ENCODE measurements at regions not wholly inside any gene's neighbourhood (a gene's known extent, or its start where the extent isn't known, plus 50 kb on each side); places are given as distances from the start of the nearest gene placed in this dataset.
A peak's percentile ranks its signal among the peaks of the same experiment; 100 is the strongest.

DNA sequence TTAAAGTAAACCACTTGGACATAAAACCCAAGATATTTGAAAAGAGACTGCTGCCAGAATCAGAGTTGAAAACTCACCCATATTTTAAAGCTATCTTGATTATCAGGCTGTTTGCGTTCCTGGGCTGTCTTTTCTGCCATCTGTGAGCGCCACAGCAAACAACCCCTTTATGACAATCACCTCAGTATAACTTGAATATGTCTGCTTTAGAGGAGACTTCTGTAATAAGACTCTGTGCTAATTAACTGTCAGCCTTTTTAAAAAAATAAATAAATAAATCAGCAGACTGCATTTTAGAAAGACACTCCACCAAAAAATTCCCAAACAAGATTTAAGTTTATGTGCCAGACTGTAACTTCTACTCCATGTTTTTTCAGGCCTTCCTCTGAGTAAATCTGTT is 375.7 kb upstream of the CCNH start:
- CTCF ChIA-PET: interaction anchor here (0.9 kb wide), 1 partner anchor 909 kb away, joined by 3 read pairs; no protein-coding TSS in a partner anchor
- no peak for FAIRE-seq

DNA sequence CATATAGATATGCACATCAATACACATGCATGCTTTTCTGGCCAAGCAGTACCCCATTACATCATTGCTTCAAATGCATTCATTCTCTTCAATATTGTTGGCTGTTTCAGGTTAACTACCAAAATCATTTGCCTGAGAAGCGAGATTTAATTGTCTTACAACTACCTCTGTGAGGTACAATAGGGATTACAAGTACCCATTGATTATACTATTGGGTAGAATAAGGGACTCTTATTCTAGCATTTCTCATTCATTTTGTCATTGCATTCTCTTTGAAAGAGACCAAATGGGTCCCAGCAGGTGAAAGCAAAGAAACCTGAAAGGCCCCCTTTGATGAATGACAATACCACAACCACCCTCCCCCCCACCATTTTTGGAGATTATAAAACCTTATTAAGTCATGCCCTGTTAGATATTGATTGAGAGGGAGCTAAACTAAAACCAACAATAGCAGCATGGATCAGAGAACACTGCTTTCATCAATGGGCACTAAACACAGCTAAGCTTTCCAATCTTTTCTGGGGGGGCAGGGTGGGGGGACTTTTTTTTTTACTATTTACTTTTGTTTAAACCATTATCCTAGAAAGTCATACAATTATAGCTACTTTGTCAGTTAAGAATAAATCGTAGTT is 375.0 kb upstream of the CCNH start:
- TF ChIP-seq PHF8 (IDR thresholded peaks at IDR 0.05; ENCODE audit: borderline replicate concordance, low read depth) (no peak), RFX5 (IDR thresholded peaks at IDR 0.05) (no peak), FOSB (CRISPR knock-in tag; IDR thresholded peaks at IDR 0.05) (no peak), FOXS1 (CRISPR knock-in tag; IDR thresholded peaks at IDR 0.05) (no peak), HOXB13 (CRISPR knock-in tag; IDR thresholded peaks at IDR 0.05; ENCODE audit: low read depth) (no peak), JUNB (IDR thresholded peaks at IDR 0.05) (no peak), NFE2L2 (conservative IDR thresholded peaks at IDR 0.05; ENCODE audit: low read length) (no peak), CHD4 (IDR thresholded peaks at IDR 0.05; ENCODE audit: borderline replicate concordance) (no peak), HDAC2 (IDR thresholded peaks at IDR 0.05) (no peak), MYC (IDR thresholded peaks at IDR 0.05; ENCODE audit: borderline replicate concordance, low read length) (no peak), NPAS2 (CRISPR knock-in tag; IDR thresholded peaks at IDR 0.05; ENCODE audit: borderline replicate concordance) (no peak), POLR2A (IDR thresholded peaks at IDR 0.05; ENCODE audit: low read length) (no peak), ZNF302 (CRISPR knock-in tag; IDR thresholded peaks at IDR 0.05) (no peak)
- TF ChIP-seq, protein P1, sequence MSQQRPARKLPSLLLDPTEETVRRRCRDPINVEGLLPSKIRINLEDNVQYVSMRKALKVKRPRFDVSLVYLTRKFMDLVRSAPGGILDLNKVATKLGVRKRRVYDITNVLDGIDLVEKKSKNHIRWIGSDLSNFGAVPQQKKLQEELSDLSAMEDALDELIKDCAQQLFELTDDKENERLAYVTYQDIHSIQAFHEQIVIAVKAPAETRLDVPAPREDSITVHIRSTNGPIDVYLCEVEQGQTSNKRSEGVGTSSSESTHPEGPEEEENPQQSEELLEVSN (IDR thresholded peaks at IDR 0.05; ENCODE audit: borderline replicate concordance, low read depth): no peak
- TF ChIP-seq, protein P2, sequence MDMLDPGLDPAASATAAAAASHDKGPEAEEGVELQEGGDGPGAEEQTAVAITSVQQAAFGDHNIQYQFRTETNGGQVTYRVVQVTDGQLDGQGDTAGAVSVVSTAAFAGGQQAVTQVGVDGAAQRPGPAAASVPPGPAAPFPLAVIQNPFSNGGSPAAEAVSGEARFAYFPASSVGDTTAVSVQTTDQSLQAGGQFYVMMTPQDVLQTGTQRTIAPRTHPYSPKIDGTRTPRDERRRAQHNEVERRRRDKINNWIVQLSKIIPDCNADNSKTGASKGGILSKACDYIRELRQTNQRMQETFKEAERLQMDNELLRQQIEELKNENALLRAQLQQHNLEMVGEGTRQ (IDR thresholded peaks at IDR 0.05): no peak
- TF ChIP-seq, protein P3, sequence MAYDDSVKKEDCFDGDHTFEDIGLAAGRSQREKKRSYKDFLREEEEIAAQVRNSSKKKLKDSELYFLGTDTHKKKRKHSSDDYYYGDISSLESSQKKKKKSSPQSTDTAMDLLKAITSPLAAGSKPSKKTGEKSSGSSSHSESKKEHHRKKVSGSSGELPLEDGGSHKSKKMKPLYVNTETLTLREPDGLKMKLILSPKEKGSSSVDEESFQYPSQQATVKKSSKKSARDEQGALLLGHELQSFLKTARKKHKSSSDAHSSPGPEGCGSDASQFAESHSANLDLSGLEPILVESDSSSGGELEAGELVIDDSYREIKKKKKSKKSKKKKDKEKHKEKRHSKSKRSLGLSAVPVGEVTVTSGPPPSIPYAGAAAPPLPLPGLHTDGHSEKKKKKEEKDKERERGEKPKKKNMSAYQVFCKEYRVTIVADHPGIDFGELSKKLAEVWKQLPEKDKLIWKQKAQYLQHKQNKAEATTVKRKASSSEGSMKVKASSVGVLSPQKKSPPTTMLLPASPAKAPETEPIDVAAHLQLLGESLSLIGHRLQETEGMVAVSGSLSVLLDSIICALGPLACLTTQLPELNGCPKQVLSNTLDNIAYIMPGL (CRISPR knock-in tag; IDR thresholded peaks at IDR 0.05; ENCODE audit: borderline replicate concordance): no peak
- TF ChIP-seq, protein P4, sequence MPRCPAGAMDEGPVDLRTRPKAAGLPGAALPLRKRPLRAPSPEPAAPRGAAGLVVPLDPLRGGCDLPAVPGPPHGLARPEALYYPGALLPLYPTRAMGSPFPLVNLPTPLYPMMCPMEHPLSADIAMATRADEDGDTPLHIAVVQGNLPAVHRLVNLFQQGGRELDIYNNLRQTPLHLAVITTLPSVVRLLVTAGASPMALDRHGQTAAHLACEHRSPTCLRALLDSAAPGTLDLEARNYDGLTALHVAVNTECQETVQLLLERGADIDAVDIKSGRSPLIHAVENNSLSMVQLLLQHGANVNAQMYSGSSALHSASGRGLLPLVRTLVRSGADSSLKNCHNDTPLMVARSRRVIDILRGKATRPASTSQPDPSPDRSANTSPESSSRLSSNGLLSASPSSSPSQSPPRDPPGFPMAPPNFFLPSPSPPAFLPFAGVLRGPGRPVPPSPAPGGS (IDR thresholded peaks at IDR 0.05): no peak
- TF ChIP-seq, protein P5, sequence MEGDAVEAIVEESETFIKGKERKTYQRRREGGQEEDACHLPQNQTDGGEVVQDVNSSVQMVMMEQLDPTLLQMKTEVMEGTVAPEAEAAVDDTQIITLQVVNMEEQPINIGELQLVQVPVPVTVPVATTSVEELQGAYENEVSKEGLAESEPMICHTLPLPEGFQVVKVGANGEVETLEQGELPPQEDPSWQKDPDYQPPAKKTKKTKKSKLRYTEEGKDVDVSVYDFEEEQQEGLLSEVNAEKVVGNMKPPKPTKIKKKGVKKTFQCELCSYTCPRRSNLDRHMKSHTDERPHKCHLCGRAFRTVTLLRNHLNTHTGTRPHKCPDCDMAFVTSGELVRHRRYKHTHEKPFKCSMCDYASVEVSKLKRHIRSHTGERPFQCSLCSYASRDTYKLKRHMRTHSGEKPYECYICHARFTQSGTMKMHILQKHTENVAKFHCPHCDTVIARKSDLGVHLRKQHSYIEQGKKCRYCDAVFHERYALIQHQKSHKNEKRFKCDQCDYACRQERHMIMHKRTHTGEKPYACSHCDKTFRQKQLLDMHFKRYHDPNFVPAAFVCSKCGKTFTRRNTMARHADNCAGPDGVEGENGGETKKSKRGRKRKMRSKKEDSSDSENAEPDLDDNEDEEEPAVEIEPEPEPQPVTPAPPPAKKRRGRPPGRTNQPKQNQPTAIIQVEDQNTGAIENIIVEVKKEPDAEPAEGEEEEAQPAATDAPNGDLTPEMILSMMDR (IDR thresholded peaks at IDR 0.05): no peak
- H3K4me3 ChIP-seq: no peak overlapping the region
- H3K9me3 ChIP-seq: no peaks in the 10 kb centered on the region
- H3K4me2 ChIP-seq: no peak overlapping the region
- DNase-seq (ENCODE audit: low read depth in 1 of 2, low spot score in 1 of 2) (no peak), FAIRE-seq (peak; percentile 73), ATAC-seq (no peak)
- H3K27ac ChIP-seq: no peak overlapping the region
- WGBS (ENCODE audit: missing lambda C conversion rate): 11% methylated on average over 2 of the region's 2 CpGs
- ChIA-PET CTCF (interaction anchor here (0.9 kb wide), 1 partner anchor 910 kb away, joined by 3 read pairs; no protein-coding TSS in a partner anchor), POLR2A (no interaction called here)
- H3K4me1 ChIP-seq: no peaks in the 10 kb centered on the region

More for the DNA sequence above, 375.7 kb upstream of the CCNH start:
- no peak for ATAC-seq
- no peaks in the 10 kb centered on the region for H3K4me1 ChIP-seq
- no peaks in the 10 kb centered on the region for H3K9me3 ChIP-seq
- TF ChIP-seq JUNB (IDR thresholded peaks at IDR 0.05) (no peak), KDM5A (IDR thresholded peaks at IDR 0.05) (no peak), HEYL (CRISPR knock-in tag; IDR thresholded peaks at IDR 0.05) (no peak), MAFK (IDR thresholded peaks at IDR 0.05; ENCODE audit: partially characterized antibody) (no peak), ZFP36 (IDR thresholded peaks at IDR 0.05; ENCODE audit: borderline replicate concordance, partially characterized antibody) (no peak), SREBF2 (IDR thresholded peaks at IDR 0.05) (no peak), RFX5 (IDR thresholded peaks at IDR 0.05) (no peak), FOSL2 (IDR thresholded peaks at IDR 0.05) (no peak), FOSL2 (CRISPR knock-in tag; IDR thresholded peaks at IDR 0.05) (no peak), KDM1A (IDR thresholded peaks at IDR 0.05; ENCODE audit: low read depth) (no peak), CBX8 (IDR thresholded peaks at IDR 0.05) (no peak), FOSB (CRISPR knock-in tag; IDR thresholded peaks at IDR 0.05) (no peak)
- TF ChIP-seq, protein P6, sequence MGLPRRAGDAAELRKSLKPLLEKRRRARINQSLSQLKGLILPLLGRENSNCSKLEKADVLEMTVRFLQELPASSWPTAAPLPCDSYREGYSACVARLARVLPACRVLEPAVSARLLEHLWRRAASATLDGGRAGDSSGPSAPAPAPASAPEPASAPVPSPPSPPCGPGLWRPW (IDR thresholded peaks at IDR 0.05): no peak
- TF ChIP-seq, protein P2 (IDR thresholded peaks at IDR 0.05): no peak
- TF ChIP-seq, protein P3 (CRISPR knock-in tag; IDR thresholded peaks at IDR 0.05; ENCODE audit: borderline replicate concordance): no peak
- no peak overlapping the region for H3K4me3 ChIP-seq
- DNase-seq (ENCODE audit: low read depth in 1 of 2, low spot score in 1 of 2): no peak
- POLR2A ChIA-PET: no interaction called here
- no peak overlapping the region for H3K4me2 ChIP-seq
- no peak overlapping the region for H3K27ac ChIP-seq
- 41% methylated on average over 2 of the region's 2 CpGs for WGBS (ENCODE audit: missing lambda C conversion rate)
